B cell (primary cell): ENCODE measurements at regions not wholly inside any gene's neighbourhood (a gene's known extent, or its start where the extent isn't known, plus 50 kb on each side); places are given as distances from the start of the nearest gene placed in this dataset.

Source experiments
- ATAC-seq: fragments of 200-7000 bp; cut with Tn5 transposase; one replicate; pipeline ENCODE4 v1.10.0; 2021; ENCODE audit warnings: low read depth, mild to moderate bottlenecking, moderate number of reproducible peaks, moderate library complexity
- CTCF ChIA-PET: fragments of 350-600 bp; sonication (Branson Sonifier 250); formaldehyde crosslinking; loops from one replicate; lab custom pipeline; 2021; ENCODE audit warnings: antibody characterized with exemption, inconsistent platforms; lab: Charles Lee
- POLR2A ChIA-PET: fragments of 350-600 bp; sonication (Branson Sonifier 250); formaldehyde crosslinking; loops from one replicate; lab custom pipeline; 2021; ENCODE audit warnings: antibody characterized with exemption; lab: Charles Lee
- DNase-seq: peaks from one replicate; pipeline ENCODE4 v3.0.0; 2013
- H2AFZ ChIP-seq: 2 replicates; pipeline ENCODE4 v1.6.1; 2012; ENCODE audit warnings: mild to moderate bottlenecking, low read depth, low read length; ENCODE audit not compliant: insufficient read depth, poor library complexity, severe bottlenecking
- H3K27ac ChIP-seq, 2 donors: 1 replicate in 1 of 2; 2 replicates in 1 of 2; pipeline ENCODE4 v1.5.1; 2012 to 2013; ENCODE audit warnings: low read length in 2 of 2, mild to moderate bottlenecking in 2 of 2, moderate library complexity in 1 of 2
- H3K27me3 ChIP-seq, 4 experiments: fragments of 200-600 bp in 1 of 4; sonication (generic) in 1 of 4; replicated peaks in 1 of 4; 1 replicate in 2 of 4; 2 replicates in 2 of 4; pipeline versions ENCODE4 v1.6.1 to v1.7.0; 2013 to 2016; ENCODE audit warnings: low read length in 3 of 4, mild to moderate bottlenecking in 2 of 4, mixed read lengths in 1 of 4, moderate library complexity in 1 of 4; ENCODE audit not compliant: insufficient read depth in 4 of 4, control insufficient read depth in 3 of 4; ENCODE audit errors: control extremely low read depth in 1 of 4
- H3K36me3 ChIP-seq, 2 experiments: replicated peaks in 1 of 2; 1 replicate in 1 of 2; 2 replicates in 1 of 2; pipeline versions ENCODE4 v1.6.1 to v1.7.1; 2013; ENCODE audit warnings: low read length in 1 of 2; ENCODE audit not compliant: insufficient read depth in 2 of 2, control insufficient read depth in 1 of 2; ENCODE audit errors: control extremely low read depth in 1 of 2, extremely low read depth in 1 of 2
- H3K4me1 ChIP-seq, 2 donors: fragments of 200-600 bp in 1 of 2; sonication (generic) in 1 of 2; 1 replicate in 1 of 2; 2 replicates in 1 of 2; pipeline versions ENCODE4 v1.5.1 to v1.6.1; 2013 to 2017; ENCODE audit warnings: low read length in 2 of 2; ENCODE audit not compliant: control insufficient read depth in 2 of 2, insufficient read depth in 2 of 2
- H3K4me2 ChIP-seq: replicated peaks from 2 replicates; pipeline ENCODE3; 2012; ENCODE audit warnings: mild to moderate bottlenecking, low read depth, low read length; ENCODE audit not compliant: poor library complexity, severe bottlenecking
- H3K4me3 ChIP-seq, 5 experiments: fragments of 200-600 bp in 1 of 5; sonication (generic) in 1 of 5; 1 replicate in 3 of 5; 2 replicates in 2 of 5; pipeline versions ENCODE4 v1.5.1 to v1.7.0; 2011 to 2016; ENCODE audit warnings: low read length in 4 of 5, mild to moderate bottlenecking in 4 of 5, low read depth in 2 of 5, control low read depth in 1 of 5, moderate library complexity in 1 of 5; ENCODE audit not compliant: insufficient read depth in 1 of 5; ENCODE audit errors: control extremely low read depth in 1 of 5, extremely low read depth in 1 of 5
- H3K79me2 ChIP-seq: fragments of 200-600 bp; sonication (generic); one replicate; pipeline ENCODE4 v1.6.0; 2016; ENCODE audit warnings: low read length; ENCODE audit not compliant: control insufficient read depth, insufficient read depth
- H3K9ac ChIP-seq: fragments of 200-600 bp; sonication (generic); 2 replicates; pipeline ENCODE4 v1.6.1; 2017; ENCODE audit warnings: mild to moderate bottlenecking, low read length, moderate library complexity
- H3K9me3 ChIP-seq, 3 donors: one replicate each; pipeline versions ENCODE4 v1.6.1 to v1.7.1; 2013; ENCODE audit warnings: low read length in 2 of 3; ENCODE audit not compliant: control insufficient read depth in 2 of 3, insufficient read depth in 1 of 3; ENCODE audit errors: control extremely low read depth in 1 of 3
- H4K20me1 ChIP-seq: 2 replicates; pipeline ENCODE4 v1.6.0; 2012; ENCODE audit warnings: mild to moderate bottlenecking, low read length; ENCODE audit not compliant: insufficient read depth, control insufficient read depth, poor library complexity, severe bottlenecking
- H3K27ac Mint-ChIP-seq: one replicate; pipeline ENCODE4 v1.8.0; 2021; ENCODE audit warnings: mixed read lengths
- H3K27me3 Mint-ChIP-seq: one replicate; pipeline ENCODE4 v1.8.0; 2021; ENCODE audit warnings: mixed read lengths
- H3K4me1 Mint-ChIP-seq: one replicate; pipeline ENCODE4 v1.8.0; 2021; ENCODE audit warnings: mixed read lengths
- H3K4me3 Mint-ChIP-seq: one replicate; pipeline ENCODE4 v1.8.0; 2021; ENCODE audit warnings: mixed read lengths
- H3K9me3 Mint-ChIP-seq: one replicate; pipeline ENCODE4 v1.8.0; 2022; ENCODE audit warnings: mixed read lengths; ENCODE audit not compliant: insufficient read depth
- EZH2 ChIP-seq: IDR thresholded peaks from 2 replicates; pipeline ENCODE4 v1.6.1; 2012; ENCODE audit warnings: borderline replicate concordance, low read depth, mild to moderate bottlenecking, moderate library complexity, low read length; ENCODE audit not compliant: insufficient read depth, poor library complexity, severe bottlenecking
- WGBS: methylation state at CpG from one replicate; pipeline ENCODE4 v1.1.5; 2013; ENCODE audit warnings: missing lambda C conversion rate; ENCODE audit not compliant: insufficient coverage; 5-methylcytosine and 5-hydroxymethylcytosine counted together
- intact Hi-C: fragments of 100-400 bp; cut with micrococcal nuclease; formaldehyde crosslinking; loops from one replicate; pipeline ENCODE4 v1.10.0; 2022
- TF ChIP-seq, protein P1 (sequence below): fragments of 200-600 bp; IDR thresholded peaks from one replicate; pipeline ENCODE4 v1.8.0; 2022; ENCODE audit warnings: antibody characterized with exemption, mild to moderate bottlenecking

GRCh38 chr15:97731859-97732258, 228.6 kb upstream of the ARRDC4 start:
- H3K79me2 ChIP-seq = no peaks in the 10 kb centered on the region
- Mint-ChIP-seq H3K27ac (no peak overlapping the region), H3K27me3 (no peaks in the 10 kb centered on the region), H3K9me3 (no peaks in the 10 kb centered on the region), H3K4me3 (no peak overlapping the region), H3K4me1 (no peaks in the 10 kb centered on the region)
- H3K27me3 ChIP-seq = no peaks in the 10 kb centered on the region
- no peaks in the 10 kb centered on the region for H3K36me3 ChIP-seq
- no peak overlapping the region for H2AFZ ChIP-seq
- H3K4me1 ChIP-seq = no peaks in the 10 kb centered on the region
- 96% methylated on average over 2 of the region's 3 CpGs for WGBS
- no peak for TF ChIP-seq EZH2
- TF ChIP-seq, protein P1, sequence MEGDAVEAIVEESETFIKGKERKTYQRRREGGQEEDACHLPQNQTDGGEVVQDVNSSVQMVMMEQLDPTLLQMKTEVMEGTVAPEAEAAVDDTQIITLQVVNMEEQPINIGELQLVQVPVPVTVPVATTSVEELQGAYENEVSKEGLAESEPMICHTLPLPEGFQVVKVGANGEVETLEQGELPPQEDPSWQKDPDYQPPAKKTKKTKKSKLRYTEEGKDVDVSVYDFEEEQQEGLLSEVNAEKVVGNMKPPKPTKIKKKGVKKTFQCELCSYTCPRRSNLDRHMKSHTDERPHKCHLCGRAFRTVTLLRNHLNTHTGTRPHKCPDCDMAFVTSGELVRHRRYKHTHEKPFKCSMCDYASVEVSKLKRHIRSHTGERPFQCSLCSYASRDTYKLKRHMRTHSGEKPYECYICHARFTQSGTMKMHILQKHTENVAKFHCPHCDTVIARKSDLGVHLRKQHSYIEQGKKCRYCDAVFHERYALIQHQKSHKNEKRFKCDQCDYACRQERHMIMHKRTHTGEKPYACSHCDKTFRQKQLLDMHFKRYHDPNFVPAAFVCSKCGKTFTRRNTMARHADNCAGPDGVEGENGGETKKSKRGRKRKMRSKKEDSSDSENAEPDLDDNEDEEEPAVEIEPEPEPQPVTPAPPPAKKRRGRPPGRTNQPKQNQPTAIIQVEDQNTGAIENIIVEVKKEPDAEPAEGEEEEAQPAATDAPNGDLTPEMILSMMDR = no peak
- no peaks in the 10 kb centered on the region for H4K20me1 ChIP-seq
- no peak overlapping the region for H3K4me2 ChIP-seq
- H3K4me3 ChIP-seq = no peak overlapping the region
- ATAC-seq = no peak
- H3K27ac ChIP-seq = no peak overlapping the region
- intact Hi-C loops = no loop called here
- CTCF ChIA-PET = no interaction called here
- no peak overlapping the region for H3K9ac ChIP-seq
- POLR2A ChIA-PET = no interaction called here
- H3K9me3 ChIP-seq = peaks cover 0 to 2% (median 0%) of the 10 kb centered on the region in 3 donors
- no peak for DNase-seq

GRCh38 chr15:97733373-97733772, 227.1 kb upstream of the ARRDC4 start:
- Mint-ChIP-seq H3K4me1 (no peaks in the 10 kb centered on the region), H3K9me3 (no peaks in the 10 kb centered on the region), H3K27ac (no peak overlapping the region), H3K4me3 (no peak overlapping the region), H3K27me3 (no peaks in the 10 kb centered on the region)
- no peak overlapping the region for H2AFZ ChIP-seq
- H3K4me2 ChIP-seq = no peak overlapping the region
- ChIA-PET POLR2A (no interaction called here), CTCF (no interaction called here)
- 79% methylated on average over 3 of the region's 3 CpGs for WGBS
- H3K36me3 ChIP-seq = no peaks in the 10 kb centered on the region
- H3K79me2 ChIP-seq = no peaks in the 10 kb centered on the region
- H3K9ac ChIP-seq = no peak overlapping the region
- no peak for TF ChIP-seq EZH2
- TF ChIP-seq, protein P1 = no peak
- H3K4me1 ChIP-seq = no peaks in the 10 kb centered on the region
- no peak overlapping the region for H3K4me3 ChIP-seq
- intact Hi-C loops = no loop called here
- peaks cover 0 to 2% (median 0%) of the 10 kb centered on the region in 3 donors for H3K9me3 ChIP-seq
- H4K20me1 ChIP-seq = no peaks in the 10 kb centered on the region
- DNase-seq (no peak), ATAC-seq (no peak)
- no peak overlapping the region for H3K27ac ChIP-seq
- H3K27me3 ChIP-seq = no peaks in the 10 kb centered on the region
